ENCODE measurements at regions not wholly inside any gene's neighbourhood (a gene's known extent, or its start where the extent isn't known, plus 50 kb on each side); places are given as distances from the start of the nearest gene placed in this dataset.

GRCh38 chr5:18496041-18496440, 861.8 kb downstream of the TAF11L14 start:
- TF ChIP-seq CREB1 (IDR thresholded peaks at IDR 0.05) (no peak), CREB1 (CRISPR knock-in tag; IDR thresholded peaks at IDR 0.05) (no peak), ZFP1 (CRISPR knock-in tag; IDR thresholded peaks at IDR 0.05) (no peak), TAF1 (IDR thresholded peaks at IDR 0.05; ENCODE audit: control insufficient read depth, extremely low read depth, insufficient read depth, low read length, severe bottlenecking) (no peak), GATA2 (CRISPR knock-in tag; IDR thresholded peaks at IDR 0.05) (no peak), POLR2AphosphoS2 (IDR thresholded peaks at IDR 0.05; ENCODE audit: low read length) (no peak), ATF7 (IDR thresholded peaks at IDR 0.05) (no peak), CBX5 (IDR thresholded peaks at IDR 0.05; ENCODE audit: borderline replicate concordance, low read depth) (no peak), SAFB2 (IDR thresholded peaks at IDR 0.05; ENCODE audit: borderline replicate concordance, low read depth, low read length, severe bottlenecking) (no peak), ZZZ3 (IDR thresholded peaks at IDR 0.05) (no peak), POLR2A (conservative IDR thresholded peaks at IDR 0.05) (no peak), MTF1 (CRISPR knock-in tag; IDR thresholded peaks at IDR 0.05; ENCODE audit: borderline replicate concordance) (no peak), ZNF174 (CRISPR knock-in tag; IDR thresholded peaks at IDR 0.05) (no peak)
- TF ChIP-seq, protein P1, sequence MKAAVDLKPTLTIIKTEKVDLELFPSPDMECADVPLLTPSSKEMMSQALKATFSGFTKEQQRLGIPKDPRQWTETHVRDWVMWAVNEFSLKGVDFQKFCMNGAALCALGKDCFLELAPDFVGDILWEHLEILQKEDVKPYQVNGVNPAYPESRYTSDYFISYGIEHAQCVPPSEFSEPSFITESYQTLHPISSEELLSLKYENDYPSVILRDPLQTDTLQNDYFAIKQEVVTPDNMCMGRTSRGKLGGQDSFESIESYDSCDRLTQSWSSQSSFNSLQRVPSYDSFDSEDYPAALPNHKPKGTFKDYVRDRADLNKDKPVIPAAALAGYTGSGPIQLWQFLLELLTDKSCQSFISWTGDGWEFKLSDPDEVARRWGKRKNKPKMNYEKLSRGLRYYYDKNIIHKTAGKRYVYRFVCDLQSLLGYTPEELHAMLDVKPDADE (conservative IDR thresholded peaks at IDR 0.05; ENCODE audit: control insufficient read depth, low read depth, low read length) = no peak
